ENCODE measurements at regions not wholly inside any gene's neighbourhood (a gene's known extent, or its start where the extent isn't known, plus 50 kb on each side); places are given as distances from the start of the nearest gene placed in this dataset.
"Not testable (repeated sequence)": the region's sequence is repeated elsewhere in the genome, so short reads cannot be mapped to it uniquely, and the experiment has no call there.

DNA sequence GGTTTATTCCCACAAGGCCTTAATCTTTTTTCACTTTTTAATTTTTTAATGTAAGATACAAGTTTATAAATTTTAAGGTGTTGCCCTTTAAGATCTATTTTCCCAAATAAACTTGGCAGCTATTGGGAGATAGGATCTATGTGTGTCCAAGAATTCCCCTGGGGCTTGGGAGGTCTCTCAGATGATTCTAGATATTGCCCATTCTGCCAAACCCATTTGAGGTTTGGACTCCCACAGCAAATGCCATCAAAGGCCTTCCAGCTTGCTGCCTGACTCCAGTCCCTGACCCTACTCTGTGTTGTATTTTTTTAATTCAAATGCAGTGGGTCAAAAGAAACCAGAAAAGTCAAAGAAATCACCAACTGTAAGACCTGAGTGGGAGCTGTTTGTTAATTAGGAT, 120.0 kb upstream of the CHRDL1 start:
- Histone ChIP-seq H3K36me3 (no peaks in the 10 kb centered on the region), H3K9me3 (no peaks in the 10 kb centered on the region), H3K27me3 (no peaks in the 10 kb centered on the region), H3K27ac (replicated peaks in 1 of 4) (no peak overlapping the region), H3K4me3 (no peak overlapping the region), H3K4me1 (no peaks in the 10 kb centered on the region)
- intact Hi-C loops (cut with DNase I) = no loop called here
- no peak for DNase-seq (ENCODE audit: extremely low spot score)
- TF ChIP-seq POLR2A (IDR thresholded peaks at IDR 0.05; ENCODE audit: low read depth) (no peak), POLR2AphosphoS5 (IDR thresholded peaks at IDR 0.05) (no peak), EP300 (IDR thresholded peaks at IDR 0.05) (no peak), CTCF (IDR thresholded peaks at IDR 0.05) (no peak)

DNA sequence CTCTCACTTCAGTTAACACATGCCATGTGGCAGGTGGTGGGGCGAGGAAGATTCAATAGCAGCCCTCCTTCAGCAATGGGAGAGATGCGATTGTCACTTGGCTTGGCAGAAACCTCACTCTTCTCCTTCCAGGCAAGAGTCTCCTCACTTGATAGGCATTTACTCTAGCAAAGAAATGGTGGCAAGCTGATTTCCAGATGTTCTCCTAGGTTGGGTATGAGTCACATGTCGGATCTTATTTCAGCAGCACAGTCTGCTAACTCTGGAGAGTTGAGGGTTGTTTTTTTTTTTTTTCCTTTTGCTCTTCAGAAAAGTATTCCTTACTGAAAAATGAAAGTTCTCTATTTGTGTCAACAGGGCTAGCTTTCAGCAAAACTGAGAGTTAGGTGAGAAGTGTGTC, 119.5 kb upstream of the CHRDL1 start:
- Histone ChIP-seq H3K4me3 (no peak overlapping the region), H3K27me3 (no peaks in the 10 kb centered on the region), H3K9me3 (no peaks in the 10 kb centered on the region), H3K36me3 (no peaks in the 10 kb centered on the region), H3K27ac (replicated peaks in 1 of 4) (no peak overlapping the region), H3K4me1 (no peaks in the 10 kb centered on the region)
- TF ChIP-seq EP300 (IDR thresholded peaks at IDR 0.05) = no peak
- no peak for TF ChIP-seq CTCF (IDR thresholded peaks at IDR 0.05)
- TF ChIP-seq POLR2AphosphoS5 (IDR thresholded peaks at IDR 0.05) = no peak
- TF ChIP-seq POLR2A (IDR thresholded peaks at IDR 0.05; ENCODE audit: low read depth) = no peak
- intact Hi-C loops (cut with DNase I) = no loop called here
- WGBS = 52% methylated on average over 2 of the region's 3 CpGs
- DNase-seq (ENCODE audit: extremely low spot score) = no peak

GRCh38 chrX:110914281-110914680, 118.7 kb upstream of the CHRDL1 start:
- Histone ChIP-seq H3K27ac (replicated peaks in 1 of 4) (no peak overlapping the region), H3K4me1 (no peaks in the 10 kb centered on the region), H3K4me3 (no peak overlapping the region), H3K9me3 (no peaks in the 10 kb centered on the region), H3K36me3 (no peaks in the 10 kb centered on the region), H3K27me3 (no peaks in the 10 kb centered on the region)
- no peak for TF ChIP-seq POLR2A (IDR thresholded peaks at IDR 0.05; ENCODE audit: low read depth)
- TF ChIP-seq EP300 (IDR thresholded peaks at IDR 0.05) = no peak
- no peak for TF ChIP-seq CTCF (IDR thresholded peaks at IDR 0.05)
- no peak for TF ChIP-seq POLR2AphosphoS5 (IDR thresholded peaks at IDR 0.05)
- 50% methylated on average over 1 of the region's 1 CpG for WGBS
- intact Hi-C loops (cut with DNase I) = no loop called here
- DNase-seq (ENCODE audit: extremely low spot score) = no peak

DNA sequence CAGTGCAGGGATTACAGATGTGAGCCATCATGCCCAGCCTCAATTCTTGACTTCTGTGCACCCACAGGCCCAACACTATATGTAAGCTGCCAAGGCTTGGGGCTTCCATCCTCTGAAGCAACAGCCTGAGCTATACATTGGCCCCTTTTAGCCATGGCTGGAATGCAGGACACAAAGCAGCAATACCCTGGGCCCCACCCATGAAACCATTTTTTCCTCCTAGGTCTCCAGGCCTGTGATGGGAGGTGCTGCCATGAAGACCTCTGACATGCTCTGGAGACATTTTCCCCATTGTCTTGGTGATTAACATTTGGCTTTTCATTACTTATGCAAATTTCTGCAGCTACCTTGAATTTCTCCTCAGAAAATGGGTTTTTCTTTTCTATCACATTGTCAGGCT, 109.1 kb upstream of the CHRDL1 start:
- intact Hi-C loops (cut with DNase I); DNase-seq (ENCODE audit: extremely low spot score); H3K36me3 ChIP-seq; H3K27ac ChIP-seq (replicated peaks in 1 of 4); H3K9me3 ChIP-seq; H3K4me1 ChIP-seq; H3K27me3 ChIP-seq; H3K4me3 ChIP-seq: not testable (repeated sequence)

DNA sequence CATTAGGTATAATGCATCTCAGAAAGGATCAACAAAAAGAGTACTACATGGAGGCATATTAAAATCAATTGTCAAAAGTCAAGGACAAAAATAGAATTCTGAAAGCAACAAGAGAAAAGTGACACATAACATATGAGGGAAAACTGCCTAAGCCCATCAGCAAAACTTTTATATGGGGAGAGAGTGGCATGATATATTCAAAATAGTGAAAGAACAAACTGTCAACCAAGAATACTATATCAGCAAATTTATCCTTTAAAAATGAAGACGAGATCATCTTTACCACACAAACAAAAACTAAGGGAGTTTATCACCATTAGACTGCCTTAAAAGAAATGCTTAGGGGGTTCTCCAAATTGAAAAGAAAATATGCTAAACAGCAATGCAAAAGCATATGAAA, 86.4 kb upstream of the CHRDL1 start:
- Histone ChIP-seq H3K27me3 (no peaks in the 10 kb centered on the region), H3K27ac (replicated peaks in 1 of 4) (no peak overlapping the region), H3K4me1 (no peaks in the 10 kb centered on the region), H3K4me3 (no peak overlapping the region), H3K36me3 (no peaks in the 10 kb centered on the region), H3K9me3 (peaks cover 0 to 26% (median 3%) of the 10 kb centered on the region in 4 donors)
- DNase-seq (ENCODE audit: extremely low spot score) = no peak
- WGBS = 65% methylated on average over 1 of the region's 1 CpG
- intact Hi-C loops (cut with DNase I) = no loop called here
- TF ChIP-seq POLR2AphosphoS5 (IDR thresholded peaks at IDR 0.05) = no peak
- TF ChIP-seq EP300 (IDR thresholded peaks at IDR 0.05) = no peak
- TF ChIP-seq CTCF (IDR thresholded peaks at IDR 0.05) = no peak
- no peak for TF ChIP-seq POLR2A (IDR thresholded peaks at IDR 0.05; ENCODE audit: low read depth)
